ENCODE measurements at regions not wholly inside any gene's neighbourhood (a gene's known extent, or its start where the extent isn't known, plus 50 kb on each side); places are given as distances from the start of the nearest gene placed in this dataset.

GRCh38 chr2:129791712-129792111 is 187.8 kb upstream of the RAB6C start:
- no peak overlapping the region for H3K4me3 Mint-ChIP-seq (ENCODE audit: unreplicated experiment)
- peaks cover 7% of the 10 kb centered on the region for H3K27me3 Mint-ChIP-seq (ENCODE audit: unreplicated experiment)
- TF ChIP-seq CTCF (IDR thresholded peaks at IDR 0.05; ENCODE audit: partially characterized antibody, unreplicated experiment) = no peak
- DNase-seq = no peak
- H3K36me3 Mint-ChIP-seq (ENCODE audit: unreplicated experiment) = no peaks in the 10 kb centered on the region
- H3K27ac Mint-ChIP-seq (ENCODE audit: unreplicated experiment) = no peak overlapping the region
- peaks cover 5% of the 10 kb centered on the region for H3K4me1 Mint-ChIP-seq (ENCODE audit: low read depth, unreplicated experiment)
- H3K9me3 Mint-ChIP-seq (ENCODE audit: unreplicated experiment) = peaks cover 9% of the 10 kb centered on the region

GRCh38 chr2:129793431-129793902 is 186.0 kb upstream of the RAB6C start:
- peaks cover 7% of the 10 kb centered on the region for H3K27me3 Mint-ChIP-seq (ENCODE audit: unreplicated experiment)
- H3K4me1 Mint-ChIP-seq (ENCODE audit: low read depth, unreplicated experiment) = peaks cover 8% of the 10 kb centered on the region
- no peaks in the 10 kb centered on the region for H3K36me3 Mint-ChIP-seq (ENCODE audit: unreplicated experiment)
- H3K4me3 Mint-ChIP-seq (ENCODE audit: unreplicated experiment) = no peak overlapping the region
- H3K9me3 Mint-ChIP-seq (ENCODE audit: unreplicated experiment) = peaks cover 9% of the 10 kb centered on the region
- H3K27ac Mint-ChIP-seq (ENCODE audit: unreplicated experiment) = no peak overlapping the region
- no peak for DNase-seq
- no peak for TF ChIP-seq CTCF (IDR thresholded peaks at IDR 0.05; ENCODE audit: partially characterized antibody, unreplicated experiment)

- H3K9me3 Mint-ChIP-seq (ENCODE audit: unreplicated experiment) = peaks cover 8% of the 10 kb centered on the region
- no peak overlapping the region for H3K27ac Mint-ChIP-seq (ENCODE audit: unreplicated experiment)
- H3K27me3 Mint-ChIP-seq (ENCODE audit: unreplicated experiment) = peaks cover 7% of the 10 kb centered on the region
- no peak for TF ChIP-seq CTCF (IDR thresholded peaks at IDR 0.05; ENCODE audit: partially characterized antibody, unreplicated experiment)
- H3K36me3 Mint-ChIP-seq (ENCODE audit: unreplicated experiment) = no peaks in the 10 kb centered on the region
- H3K4me1 Mint-ChIP-seq (ENCODE audit: low read depth, unreplicated experiment) = peaks cover 8% of the 10 kb centered on the region
- no peak overlapping the region for H3K4me3 Mint-ChIP-seq (ENCODE audit: unreplicated experiment)
- DNase-seq = no peak
These were observed 185.3 kb upstream of the RAB6C start for GRCh38 chr2:129794116-129794515.

- TF ChIP-seq CTCF (IDR thresholded peaks at IDR 0.05; ENCODE audit: partially characterized antibody, unreplicated experiment) = no peak
- H3K27ac Mint-ChIP-seq (ENCODE audit: unreplicated experiment) = no peak overlapping the region
- DNase-seq = no peak
- peaks cover 8% of the 10 kb centered on the region for H3K9me3 Mint-ChIP-seq (ENCODE audit: unreplicated experiment)
- H3K36me3 Mint-ChIP-seq (ENCODE audit: unreplicated experiment) = no peaks in the 10 kb centered on the region
- H3K4me1 Mint-ChIP-seq (ENCODE audit: low read depth, unreplicated experiment) = peaks cover 8% of the 10 kb centered on the region
- H3K4me3 Mint-ChIP-seq (ENCODE audit: unreplicated experiment) = no peak overlapping the region
- H3K27me3 Mint-ChIP-seq (ENCODE audit: unreplicated experiment) = peaks cover 7% of the 10 kb centered on the region
These were observed 184.9 kb upstream of the RAB6C start for GRCh38 chr2:129794540-129794939.

- no peak overlapping the region for H3K4me3 Mint-ChIP-seq (ENCODE audit: unreplicated experiment)
- no peak overlapping the region for H3K27ac Mint-ChIP-seq (ENCODE audit: unreplicated experiment)
- no peak for TF ChIP-seq CTCF (IDR thresholded peaks at IDR 0.05; ENCODE audit: partially characterized antibody, unreplicated experiment)
- peaks cover 8% of the 10 kb centered on the region for H3K4me1 Mint-ChIP-seq (ENCODE audit: low read depth, unreplicated experiment)
- no peaks in the 10 kb centered on the region for H3K36me3 Mint-ChIP-seq (ENCODE audit: unreplicated experiment)
- H3K9me3 Mint-ChIP-seq (ENCODE audit: unreplicated experiment) = peaks cover 8% of the 10 kb centered on the region
- no peak for DNase-seq
- H3K27me3 Mint-ChIP-seq (ENCODE audit: unreplicated experiment) = peaks cover 7% of the 10 kb centered on the region
These were observed 183.2 kb upstream of the RAB6C start for GRCh38 chr2:129796225-129796624.

Data from glutamatergic neuron (in vitro differentiated cells).